ENCODE measurements at regions not wholly inside any gene's neighbourhood (a gene's known extent, or its start where the extent isn't known, plus 50 kb on each side); places are given as distances from the start of the nearest gene placed in this dataset.

GRCh38 chr1:109821221-109821669 is 57.5 kb upstream of the EPS8L3 start:
- Histone ChIP-seq H3K9me3 (ENCODE audit: low read length) (no peaks in the 10 kb centered on the region), H3K27me3 (ENCODE audit: insufficient read depth, low read depth, low read length) (no peaks in the 10 kb centered on the region), H3K27ac (ENCODE audit: low read length) (no peak overlapping the region), H3K9ac (ENCODE audit: low read length) (no peak overlapping the region), H3F3A (ENCODE audit: insufficient read depth, low read length, poor library complexity, severe bottlenecking) (peaks cover 2% of the 10 kb centered on the region), H3K4me3 (ENCODE audit: low read length) (no peak overlapping the region), H3K4me2 (ENCODE audit: low read length) (no peak overlapping the region), H3K36me3 (ENCODE audit: insufficient read depth, low read length) (no peaks in the 10 kb centered on the region), H2AFZ (ENCODE audit: low read depth, low read length) (no peak overlapping the region), H3K9me2 (ENCODE audit: insufficient read depth, low read length) (no peaks in the 10 kb centered on the region), H4K20me1 (ENCODE audit: insufficient read depth) (no peaks in the 10 kb centered on the region), H3K79me2 (replicated peaks; ENCODE audit: insufficient read depth, low read length) (no peaks in the 10 kb centered on the region)
- no peak for TF ChIP-seq REST (IDR thresholded peaks at IDR 0.05; ENCODE audit: borderline replicate concordance)

- peaks cover 10% of the 10 kb centered on the region for H3F3A ChIP-seq (ENCODE audit: insufficient read depth, low read length, poor library complexity, severe bottlenecking)
- H3K4me2 ChIP-seq (ENCODE audit: low read length), result no peak overlapping the region
- H3K27me3 ChIP-seq (ENCODE audit: insufficient read depth, low read depth, low read length), result no peaks in the 10 kb centered on the region
- H3K79me2 ChIP-seq (replicated peaks; ENCODE audit: insufficient read depth, low read length), result no peaks in the 10 kb centered on the region
- no peaks in the 10 kb centered on the region for H3K9me2 ChIP-seq (ENCODE audit: insufficient read depth, low read length)
- no peaks in the 10 kb centered on the region for H3K9me3 ChIP-seq (ENCODE audit: low read length)
- H3K36me3 ChIP-seq (ENCODE audit: insufficient read depth, low read length), result no peaks in the 10 kb centered on the region
- no peak overlapping the region for H3K4me3 ChIP-seq (ENCODE audit: low read length)
- H3K9ac ChIP-seq (ENCODE audit: low read length), result no peak overlapping the region
- no peak overlapping the region for H2AFZ ChIP-seq (ENCODE audit: low read depth, low read length)
- no peak for TF ChIP-seq CTCF (IDR thresholded peaks at IDR 0.05; ENCODE audit: poor library complexity, severe bottlenecking)
- H4K20me1 ChIP-seq (ENCODE audit: insufficient read depth), result no peaks in the 10 kb centered on the region
- no peak overlapping the region for H3K27ac ChIP-seq (ENCODE audit: low read length)
These were observed 56.2 kb upstream of the EPS8L3 start for GRCh38 chr1:109819906-109820305.

GRCh38 chr1:109818988-109819764 is 55.5 kb upstream of the EPS8L3 start:
- Histone ChIP-seq H3K36me3 (ENCODE audit: insufficient read depth, low read length) (no peaks in the 10 kb centered on the region), H3K4me2 (ENCODE audit: low read length) (no peak overlapping the region), H3K9me3 (ENCODE audit: low read length) (no peaks in the 10 kb centered on the region), H3K9me2 (ENCODE audit: insufficient read depth, low read length) (no peaks in the 10 kb centered on the region), H3K27ac (ENCODE audit: low read length) (no peak overlapping the region), H3F3A (ENCODE audit: insufficient read depth, low read length, poor library complexity, severe bottlenecking) (peaks cover 10% of the 10 kb centered on the region), H4K20me1 (ENCODE audit: insufficient read depth) (no peaks in the 10 kb centered on the region), H3K4me3 (ENCODE audit: low read length) (no peak overlapping the region), H3K79me2 (replicated peaks; ENCODE audit: insufficient read depth, low read length) (no peaks in the 10 kb centered on the region), H2AFZ (ENCODE audit: low read depth, low read length) (no peak overlapping the region), H3K9ac (ENCODE audit: low read length) (no peak overlapping the region), H3K27me3 (ENCODE audit: insufficient read depth, low read depth, low read length) (no peaks in the 10 kb centered on the region)
- TF ChIP-seq MXI1 (conservative IDR thresholded peaks at IDR 0.05; ENCODE audit: poor library complexity, severe bottlenecking), result no peak
- no peak for TF ChIP-seq POLR2AphosphoS5 (IDR thresholded peaks at IDR 0.05)
- no peak for TF ChIP-seq TAF1 (IDR thresholded peaks at IDR 0.05; ENCODE audit: low read depth)
- TF ChIP-seq CTCF (IDR thresholded peaks at IDR 0.05; ENCODE audit: poor library complexity, severe bottlenecking), result no peak
- no peak for TF ChIP-seq REST (IDR thresholded peaks at IDR 0.05; ENCODE audit: borderline replicate concordance)
- no peak for TF ChIP-seq EZH2 (IDR thresholded peaks at IDR 0.05; ENCODE audit: borderline replicate concordance, insufficient read depth, low read length, poor library complexity, severe bottlenecking)
- no peak for TF ChIP-seq RAD21 (conservative IDR thresholded peaks at IDR 0.05)
- no peak for TF ChIP-seq EP300 (conservative IDR thresholded peaks at IDR 0.05; ENCODE audit: poor library complexity, severe bottlenecking)
- no peak for TF ChIP-seq SMC3 (conservative IDR thresholded peaks at IDR 0.05; ENCODE audit: poor library complexity)

All from neural cell (in vitro differentiated cells).